Heart left ventricle (tissue), 16 donors: ENCODE measurements at regions not wholly inside any gene's neighbourhood (a gene's known extent, or its start where the extent isn't known, plus 50 kb on each side); places are given as distances from the start of the nearest gene placed in this dataset.
"Not testable (repeated sequence)": the region's sequence is repeated elsewhere in the genome, so short reads cannot be mapped to it uniquely, and the experiment has no call there.

Source experiments
- ATAC-seq, 4 donors: fragments of 200-7000 bp; cut with Tn5 transposase; one replicate each; pipeline ENCODE4 v1.9.1; 2020 to 2022; ENCODE audit warnings: moderate library complexity in 4 of 4, mild to moderate bottlenecking in 3 of 4, moderate number of reproducible peaks in 1 of 4
- DNase-seq, 5 donors: peaks; one replicate each; pipeline ENCODE4 v3.0.0-alpha.2; 2020
- H3K27ac ChIP-seq, 12 donors: fragments of 200-600 bp; sonication (generic) in 4 of 12; one replicate each; pipeline versions ENCODE4 v1.5.0 to v1.8.0; 2016 to 2022; ENCODE audit warnings: mild to moderate bottlenecking in 2 of 12
- H3K27me3 ChIP-seq, 9 donors: fragments of 200-600 bp; sonication (generic) in 2 of 9; one replicate each; pipeline versions ENCODE4 v1.5.1 to v1.8.0; 2016 to 2022; ENCODE audit warnings: mild to moderate bottlenecking in 3 of 9
- H3K36me3 ChIP-seq, 9 donors: fragments of 200-600 bp; sonication (generic) in 2 of 9; one replicate each; pipeline versions ENCODE4 v1.5.0 to v1.8.0; 2018 to 2022; ENCODE audit warnings: mild to moderate bottlenecking in 2 of 9
- H3K4me1 ChIP-seq, 12 donors: fragments of 200-600 bp; sonication (generic) in 4 of 12; one replicate each; pipeline versions ENCODE4 v1.5.0 to v1.8.0; 2016 to 2022; ENCODE audit warnings: mild to moderate bottlenecking in 3 of 12
- H3K4me3 ChIP-seq, 12 donors: fragments of 200-600 bp; sonication (generic) in 4 of 12; one replicate each; pipeline versions ENCODE4 v1.5.0 to v1.8.0; 2017 to 2022; ENCODE audit warnings: mild to moderate bottlenecking in 9 of 12, moderate library complexity in 4 of 12
- H3K9me3 ChIP-seq, 12 donors: fragments of 200-600 bp; sonication (generic) in 4 of 12; one replicate each; pipeline versions ENCODE4 v1.5.0 to v1.8.0; 2016 to 2022; ENCODE audit warnings: mild to moderate bottlenecking in 1 of 12
- POLR2A ChIP-seq, 2 donors: fragments of 450-650 bp; IDR thresholded peaks; one replicate each; pipeline ENCODE4 v1.6.1; 2017; ENCODE audit warnings: antibody characterized with exemption in 2 of 2, mild to moderate bottlenecking in 2 of 2, moderate library complexity in 2 of 2
- WGBS, 4 donors: extraction: QIAGEN DNeasy Blood & Tissue Kit in 2 of 4; methylation state at CpG; one replicate each; pipeline versions ENCODE4 v1.1.5 to v1.1.7; 2013 to 2018; 5-methylcytosine and 5-hydroxymethylcytosine counted together
- intact Hi-C, 10 donors: fragments of 100-400 bp; cut with DNase I; formaldehyde crosslinking; loops; one replicate each; pipeline versions ENCODE4 v1.11.1 to v1.14.2; 2022
- TF ChIP-seq, protein P1 (sequence below), 12 donors: fragments of 200-600 bp; sonication (generic) in 4 of 12; IDR thresholded peaks; one replicate each; pipeline versions ENCODE4 v1.5.0 to v1.8.0; 2018 to 2022; ENCODE audit warnings: antibody characterized with exemption in 12 of 12, mild to moderate bottlenecking in 5 of 12
- donor health status: ischemic (EF 13 %, LVEDD 7.1; RV severe dilation, severe dysfunction).
- donor health status: healthy with polysubstance abuse.
- donor health status: DM: no; HTN: yes; CAD: no.
- donor health status: DM: no; HTN: no; CAD: no.
- donor health status: ischemic (EF 25% LVEDD 6.9; RV normal size, moderate dysfunction).
- donor health status: ischemic (EF 25% LVEDD 5.7; RV mildly dilated, moderate dysfunction).
- donor health status: healthy.
- donor health status: DM: yes; HTN: yes; CAD: no.
- donor health status: ischemic (EF 35%, LVEDD 5.7; RV mildly dilated, moderate dysfunction).
- donor health status: nonischemic (EF 11% LVEDD 7.7; RV severe dilation, severe dysfunction).
- donor health status: DM: yes; HTN: yes; CAD: no.
- donor health status: PGD.
- donor health status: ischemic (EF 29% LVEDD 5.4; RV normal size, mild dysfunction).
- donor health status: nonischemic (EF 23%, LVEDD 6.1; RV moderate dilation, normal function).

DNA sequence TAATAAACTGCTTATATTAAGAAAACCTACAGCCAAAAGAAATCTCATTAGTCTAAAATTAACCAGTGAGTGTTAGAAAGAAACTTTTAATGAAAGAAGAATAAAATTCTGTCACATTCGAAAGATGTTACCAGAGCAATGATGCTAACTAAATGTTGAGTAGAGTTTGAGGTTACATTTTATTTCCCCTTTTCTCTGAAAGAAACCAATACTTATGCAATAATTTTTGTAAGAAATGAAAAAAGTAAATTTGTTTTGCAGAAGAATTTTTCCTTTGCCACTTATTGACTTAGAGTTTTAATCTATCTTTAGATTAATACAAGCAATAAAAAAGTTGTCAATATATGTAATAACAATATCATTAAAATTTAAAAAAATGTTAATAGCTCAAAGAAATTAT is 574.0 kb upstream of the GALNTL6 start:
- WGBS, 4 donors, result 56 to 72% (median 63%) methylated on average over 1 of the region's 1 CpG
- DNase-seq (no peak), ATAC-seq (no peak)
- Histone ChIP-seq H3K9me3 (peaks cover 0 to 3% (median 0%) of the 10 kb centered on the region in 12 donors), H3K27me3 (no peaks in the 10 kb centered on the region), H3K36me3 (no peaks in the 10 kb centered on the region), H3K27ac (no peak overlapping the region), H3K4me1 (no peaks in the 10 kb centered on the region), H3K4me3 (no peak overlapping the region)
- intact Hi-C loops, result no loop called here
- TF ChIP-seq, protein P1, sequence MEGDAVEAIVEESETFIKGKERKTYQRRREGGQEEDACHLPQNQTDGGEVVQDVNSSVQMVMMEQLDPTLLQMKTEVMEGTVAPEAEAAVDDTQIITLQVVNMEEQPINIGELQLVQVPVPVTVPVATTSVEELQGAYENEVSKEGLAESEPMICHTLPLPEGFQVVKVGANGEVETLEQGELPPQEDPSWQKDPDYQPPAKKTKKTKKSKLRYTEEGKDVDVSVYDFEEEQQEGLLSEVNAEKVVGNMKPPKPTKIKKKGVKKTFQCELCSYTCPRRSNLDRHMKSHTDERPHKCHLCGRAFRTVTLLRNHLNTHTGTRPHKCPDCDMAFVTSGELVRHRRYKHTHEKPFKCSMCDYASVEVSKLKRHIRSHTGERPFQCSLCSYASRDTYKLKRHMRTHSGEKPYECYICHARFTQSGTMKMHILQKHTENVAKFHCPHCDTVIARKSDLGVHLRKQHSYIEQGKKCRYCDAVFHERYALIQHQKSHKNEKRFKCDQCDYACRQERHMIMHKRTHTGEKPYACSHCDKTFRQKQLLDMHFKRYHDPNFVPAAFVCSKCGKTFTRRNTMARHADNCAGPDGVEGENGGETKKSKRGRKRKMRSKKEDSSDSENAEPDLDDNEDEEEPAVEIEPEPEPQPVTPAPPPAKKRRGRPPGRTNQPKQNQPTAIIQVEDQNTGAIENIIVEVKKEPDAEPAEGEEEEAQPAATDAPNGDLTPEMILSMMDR (IDR thresholded peaks at IDR 0.05), result no peak
- no peak for TF ChIP-seq POLR2A (IDR thresholded peaks at IDR 0.05)

DNA sequence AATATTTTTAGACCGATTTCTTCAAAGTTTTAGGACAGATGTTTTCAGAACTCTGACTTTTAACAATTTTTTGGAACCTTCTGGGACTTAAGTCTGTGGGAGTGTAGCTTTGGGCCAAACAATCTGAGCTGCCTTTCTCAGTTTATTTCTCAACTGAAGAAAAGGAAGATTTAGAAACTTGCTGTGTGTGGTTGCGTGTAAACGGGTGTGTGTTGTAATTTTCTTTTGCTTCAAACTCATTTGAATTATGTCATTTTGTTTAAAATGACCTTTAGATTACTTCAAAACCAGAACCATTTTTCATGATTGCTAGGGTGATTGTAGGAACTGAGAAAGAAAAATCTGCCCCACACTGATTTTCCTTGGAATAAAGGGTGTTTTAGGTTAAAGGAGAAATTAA is 577.7 kb upstream of the GALNTL6 start:
- peaks cover 0 to 3% (median 0%) of the 10 kb centered on the region in 12 donors for H3K9me3 ChIP-seq
- 61 to 68% (median 66%) methylated on average over 3 of the region's 3 CpGs for WGBS, 4 donors
- no peak for ATAC-seq
- no peaks in the 10 kb centered on the region for H3K27me3 ChIP-seq
- no peaks in the 10 kb centered on the region for H3K4me1 ChIP-seq
- no peak for DNase-seq
- no peaks in the 10 kb centered on the region for H3K36me3 ChIP-seq
- no peak for TF ChIP-seq POLR2A (IDR thresholded peaks at IDR 0.05)
- TF ChIP-seq, protein P1 (IDR thresholded peaks at IDR 0.05), result no peak
- intact Hi-C loops, result no loop called here
- no peak overlapping the region for H3K27ac ChIP-seq
- H3K4me3 ChIP-seq, result no peak overlapping the region

DNA sequence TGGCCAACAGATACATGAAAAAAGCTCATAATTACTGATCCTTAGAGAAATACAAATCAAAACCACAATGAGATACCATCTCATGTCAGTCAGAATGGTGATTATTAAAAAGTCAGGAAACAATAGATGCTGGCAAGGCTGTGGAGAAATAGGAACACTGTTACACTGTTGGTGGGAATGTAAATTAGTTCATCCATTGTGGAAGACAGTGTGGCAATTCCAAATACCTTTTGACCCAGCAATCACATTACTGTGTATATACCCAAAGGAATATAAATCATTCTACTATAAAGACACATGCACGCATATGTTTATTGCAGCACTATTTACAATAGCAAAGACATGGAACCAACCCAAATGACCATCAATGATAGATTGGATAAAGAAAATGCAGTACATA is 583.9 kb upstream of the GALNTL6 start:
- DNase-seq, ATAC-seq, intact Hi-C loops, H3K4me3 ChIP-seq, H3K4me1 ChIP-seq, H3K27me3 ChIP-seq, H3K27ac ChIP-seq, H3K9me3 ChIP-seq, H3K36me3 ChIP-seq: not testable (repeated sequence)
- 93 to 100% (median 96%) methylated on average over 1 of the region's 1 CpG for WGBS, 4 donors

DNA sequence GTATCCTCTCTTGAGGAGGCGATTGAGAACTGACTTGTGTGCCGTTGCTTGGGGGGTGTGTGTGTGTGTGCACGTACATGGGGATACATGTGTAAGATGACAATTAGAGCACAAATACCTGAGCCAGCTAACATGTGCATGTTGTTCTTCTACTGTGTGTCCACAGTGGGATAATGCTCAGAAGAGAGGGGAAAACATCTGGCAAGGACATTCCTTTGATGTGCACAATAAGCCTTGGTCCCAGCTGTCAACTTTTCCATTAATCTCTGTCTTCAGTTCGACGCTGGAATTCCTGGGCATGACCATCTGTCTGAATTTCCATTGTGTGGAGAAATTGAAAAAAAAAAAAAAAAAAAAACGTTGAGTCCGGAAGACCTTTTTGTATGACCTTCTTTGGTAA is 592.0 kb upstream of the GALNTL6 start:
- no peaks in the 10 kb centered on the region for H3K36me3 ChIP-seq
- no peak overlapping the region for H3K27ac ChIP-seq
- H3K4me3 ChIP-seq, result no peak overlapping the region
- no peaks in the 10 kb centered on the region for H3K27me3 ChIP-seq
- TF ChIP-seq, protein P1 (IDR thresholded peaks at IDR 0.05), result no peak
- no peak for TF ChIP-seq POLR2A (IDR thresholded peaks at IDR 0.05)
- 58 to 63% (median 63%) methylated on average over 7 of the region's 7 CpGs for WGBS, 4 donors
- intact Hi-C loops, result no loop called here
- ATAC-seq, result no peak
- H3K9me3 ChIP-seq, result peaks cover 0 to 3% (median 0%) of the 10 kb centered on the region in 12 donors
- no peaks in the 10 kb centered on the region for H3K4me1 ChIP-seq
- no peak for DNase-seq

DNA sequence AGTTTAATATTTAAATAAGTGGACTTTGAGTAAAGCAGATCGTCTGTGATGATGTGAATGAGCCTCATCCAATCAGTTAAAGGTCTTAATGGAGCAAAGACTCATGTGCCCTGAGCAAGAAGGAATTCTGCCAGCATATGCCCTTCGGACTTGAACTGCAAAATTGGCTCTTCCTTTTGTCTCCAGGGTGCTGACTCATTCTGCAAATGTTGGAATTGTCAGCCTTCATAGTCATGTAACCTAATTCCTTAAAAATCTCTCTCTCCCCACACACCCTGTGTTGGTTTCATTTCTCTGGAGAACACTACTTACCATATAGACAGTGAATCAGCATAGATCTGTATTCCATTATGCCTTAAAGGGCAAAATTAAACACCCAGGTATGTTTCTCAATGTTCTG is 609.8 kb upstream of the GALNTL6 start:
- TF ChIP-seq, protein P1 (IDR thresholded peaks at IDR 0.05), result no peak
- no peak for TF ChIP-seq POLR2A (IDR thresholded peaks at IDR 0.05)
- intact Hi-C loops, result no loop called here
- ATAC-seq (no peak), DNase-seq (no peak)
- 50 to 58% (median 54%) methylated on average over 2 of the region's 2 CpGs for WGBS, 4 donors
- Histone ChIP-seq H3K36me3 (no peaks in the 10 kb centered on the region), H3K27ac (no peak overlapping the region), H3K9me3 (peaks cover 0 to 10% (median 0%) of the 10 kb centered on the region in 12 donors), H3K4me3 (no peak overlapping the region), H3K27me3 (no peaks in the 10 kb centered on the region), H3K4me1 (no peaks in the 10 kb centered on the region)
